ENCODE measurements at regions not wholly inside any gene's neighbourhood (a gene's known extent, or its start where the extent isn't known, plus 50 kb on each side); places are given as distances from the start of the nearest gene placed in this dataset.
A peak's percentile ranks its signal among the peaks of the same experiment; 100 is the strongest.

DNA sequence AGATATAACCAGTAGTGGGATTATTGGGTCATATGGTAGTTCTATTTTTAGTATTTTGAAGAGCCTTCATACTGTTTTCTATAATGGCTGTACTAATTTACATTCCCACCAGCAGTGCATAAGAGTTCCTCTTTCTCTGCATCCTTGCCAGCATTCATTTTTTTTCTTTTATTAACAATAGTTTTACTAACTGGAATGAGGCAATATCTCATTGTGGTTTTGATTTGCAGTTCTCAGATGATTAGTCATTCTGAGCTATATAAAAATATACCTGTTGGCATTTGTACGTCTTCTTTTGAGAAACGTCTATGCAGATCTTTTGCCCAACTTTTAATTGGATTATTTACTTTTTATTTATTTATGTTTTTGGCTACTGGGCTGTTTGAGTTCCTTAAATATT is 1579.3 kb upstream of the CDH6 start:
- H3K36me3 ChIP-seq (ENCODE audit: control insufficient read depth, insufficient read depth, low read length), result no peaks in the 10 kb centered on the region
- FAIRE-seq (no peak), DNase-seq (ENCODE audit: low read depth) (peak; percentile 1)
- no peaks in the 10 kb centered on the region for H3K27me3 ChIP-seq (ENCODE audit: control insufficient read depth, insufficient read depth, low read length)
- no peak overlapping the region for H3K4me3 ChIP-seq (ENCODE audit: low read depth, low read length)
- TF ChIP-seq, protein P1, sequence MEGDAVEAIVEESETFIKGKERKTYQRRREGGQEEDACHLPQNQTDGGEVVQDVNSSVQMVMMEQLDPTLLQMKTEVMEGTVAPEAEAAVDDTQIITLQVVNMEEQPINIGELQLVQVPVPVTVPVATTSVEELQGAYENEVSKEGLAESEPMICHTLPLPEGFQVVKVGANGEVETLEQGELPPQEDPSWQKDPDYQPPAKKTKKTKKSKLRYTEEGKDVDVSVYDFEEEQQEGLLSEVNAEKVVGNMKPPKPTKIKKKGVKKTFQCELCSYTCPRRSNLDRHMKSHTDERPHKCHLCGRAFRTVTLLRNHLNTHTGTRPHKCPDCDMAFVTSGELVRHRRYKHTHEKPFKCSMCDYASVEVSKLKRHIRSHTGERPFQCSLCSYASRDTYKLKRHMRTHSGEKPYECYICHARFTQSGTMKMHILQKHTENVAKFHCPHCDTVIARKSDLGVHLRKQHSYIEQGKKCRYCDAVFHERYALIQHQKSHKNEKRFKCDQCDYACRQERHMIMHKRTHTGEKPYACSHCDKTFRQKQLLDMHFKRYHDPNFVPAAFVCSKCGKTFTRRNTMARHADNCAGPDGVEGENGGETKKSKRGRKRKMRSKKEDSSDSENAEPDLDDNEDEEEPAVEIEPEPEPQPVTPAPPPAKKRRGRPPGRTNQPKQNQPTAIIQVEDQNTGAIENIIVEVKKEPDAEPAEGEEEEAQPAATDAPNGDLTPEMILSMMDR (IDR thresholded peaks at IDR 0.05; ENCODE audit: insufficient read depth, low read length, severe bottlenecking), result no peak

DNA sequence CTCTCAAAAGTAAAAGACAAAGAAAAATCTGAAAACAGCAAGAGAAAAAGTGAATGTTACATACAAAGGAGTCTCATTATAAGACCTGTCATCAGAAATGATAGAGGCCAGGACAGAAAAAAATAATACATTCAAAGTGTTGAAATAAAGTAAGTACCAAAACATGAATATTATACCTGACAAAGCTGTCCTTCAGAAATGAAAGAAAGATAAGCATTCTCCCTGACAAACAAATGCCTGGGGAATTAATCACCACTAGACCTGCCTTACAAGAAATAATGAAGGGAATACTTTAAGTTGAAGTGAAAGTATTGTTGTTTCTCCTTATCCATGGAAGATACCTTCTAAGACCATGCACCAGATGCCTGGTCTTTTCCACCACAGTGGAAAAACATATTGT is 1605.2 kb upstream of the CDH6 start:
- FAIRE-seq (no peak), DNase-seq (ENCODE audit: low read depth) (peak; percentile 8)
- TF ChIP-seq, protein P1 (IDR thresholded peaks at IDR 0.05; ENCODE audit: insufficient read depth, low read length, severe bottlenecking), result no peak

DNA sequence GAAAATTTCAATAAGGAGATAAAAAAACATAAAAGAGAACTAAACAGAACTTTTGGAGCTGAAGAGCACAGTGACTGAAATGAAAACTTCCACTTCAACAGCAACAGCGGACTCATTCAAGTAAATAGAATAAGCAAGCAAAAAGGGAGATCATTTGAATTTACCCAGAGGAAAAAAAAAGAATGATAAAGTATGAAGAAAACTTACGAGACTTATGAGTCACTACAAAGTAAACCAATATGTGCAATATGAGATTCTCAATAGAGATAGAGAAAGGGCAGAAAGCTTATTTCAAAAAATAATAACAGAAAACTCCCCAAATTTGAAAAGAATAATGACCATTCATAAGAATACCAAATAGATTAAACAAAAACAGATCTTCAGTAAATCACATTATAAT is 1605.7 kb upstream of the CDH6 start:
- H3K27me3 ChIP-seq (ENCODE audit: control insufficient read depth, insufficient read depth, low read length), result no peaks in the 10 kb centered on the region
- H3K36me3 ChIP-seq (ENCODE audit: control insufficient read depth, insufficient read depth, low read length), result no peaks in the 10 kb centered on the region
- no peak overlapping the region for H3K4me3 ChIP-seq (ENCODE audit: low read depth, low read length)
- TF ChIP-seq, protein P1 (IDR thresholded peaks at IDR 0.05; ENCODE audit: insufficient read depth, low read length, severe bottlenecking), result no peak
- DNase-seq (ENCODE audit: low read depth), result peak; percentile 0
- FAIRE-seq, result no peak

More for the DNA sequence above, 1605.2 kb upstream of the CDH6 start:
- no peak overlapping the region for H3K4me3 ChIP-seq (ENCODE audit: low read depth, low read length)
- H3K36me3 ChIP-seq (ENCODE audit: control insufficient read depth, insufficient read depth, low read length), result no peaks in the 10 kb centered on the region
- H3K27me3 ChIP-seq (ENCODE audit: control insufficient read depth, insufficient read depth, low read length), result no peaks in the 10 kb centered on the region

DNA sequence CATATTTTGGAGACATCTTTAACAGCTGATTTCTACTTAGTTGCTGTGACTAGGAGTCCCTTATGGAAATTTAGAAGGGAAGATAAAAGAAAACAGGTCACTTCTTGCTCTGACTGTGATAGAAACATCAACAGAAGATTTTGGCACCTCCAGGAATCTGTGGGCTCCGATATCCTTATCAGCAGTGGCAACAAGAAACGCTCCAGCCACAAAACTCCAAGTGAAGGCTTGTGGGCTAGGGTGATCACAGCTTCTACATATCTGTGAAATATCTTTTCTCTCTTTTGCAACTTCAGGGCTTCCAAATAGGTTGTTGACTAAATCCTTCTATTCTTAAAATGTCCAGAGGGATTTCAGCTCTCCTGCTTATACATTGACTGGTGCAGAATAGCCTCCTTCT is 1625.5 kb upstream of the CDH6 start:
- DNase-seq (ENCODE audit: low read depth), result no peak
- Histone ChIP-seq H3K36me3 (ENCODE audit: control insufficient read depth, insufficient read depth, low read length) (no peaks in the 10 kb centered on the region), H3K27me3 (ENCODE audit: control insufficient read depth, insufficient read depth, low read length) (no peaks in the 10 kb centered on the region), H3K4me3 (ENCODE audit: low read depth, low read length) (no peak overlapping the region)
- no peak for FAIRE-seq
- TF ChIP-seq, protein P1 (IDR thresholded peaks at IDR 0.05; ENCODE audit: insufficient read depth, low read length, severe bottlenecking), result no peak

DNA sequence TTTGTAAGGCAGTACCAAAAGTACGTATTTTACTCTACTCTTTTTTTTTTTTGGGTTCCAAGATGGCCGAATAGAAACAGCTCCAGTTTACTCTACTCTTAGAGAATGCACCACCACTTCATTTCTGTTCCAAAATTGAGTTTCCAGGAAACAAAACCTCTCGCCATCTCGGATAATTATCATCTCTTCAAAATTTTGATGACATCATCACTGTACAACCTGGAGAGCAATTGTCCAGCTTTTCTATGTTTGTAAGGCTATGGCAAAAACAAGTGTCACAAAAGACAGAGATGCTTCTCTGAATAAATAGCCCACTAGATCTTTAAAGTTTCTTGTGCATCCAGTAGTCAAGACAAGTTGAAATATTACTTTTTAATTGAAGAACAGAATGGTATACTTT is 1631.9 kb upstream of the CDH6 start:
- no peaks in the 10 kb centered on the region for H3K36me3 ChIP-seq (ENCODE audit: control insufficient read depth, insufficient read depth, low read length)
- H3K27me3 ChIP-seq (ENCODE audit: control insufficient read depth, insufficient read depth, low read length), result no peaks in the 10 kb centered on the region
- no peak overlapping the region for H3K4me3 ChIP-seq (ENCODE audit: low read depth, low read length)
- no peak for DNase-seq (ENCODE audit: low read depth)
- TF ChIP-seq, protein P1 (IDR thresholded peaks at IDR 0.05; ENCODE audit: insufficient read depth, low read length, severe bottlenecking), result no peak
- no peak for FAIRE-seq

DNA sequence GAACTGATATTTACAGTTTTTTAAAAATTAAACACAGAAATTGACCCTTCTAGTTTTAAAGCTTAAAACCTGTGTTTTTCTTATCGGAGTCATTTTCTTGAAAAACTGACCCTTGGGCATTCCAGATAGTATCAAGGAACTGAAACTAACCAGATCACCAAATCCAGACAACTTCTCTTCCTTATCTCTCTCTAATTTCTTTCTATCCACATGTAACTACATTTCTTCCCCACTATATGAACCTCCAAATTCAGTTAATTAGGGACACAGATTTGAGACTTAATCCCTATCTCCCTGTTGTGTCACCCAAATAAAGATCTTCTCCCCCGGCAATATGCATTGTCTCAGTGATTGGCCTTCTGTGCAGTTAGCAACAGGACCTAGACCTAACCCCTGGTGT is 1643.0 kb upstream of the CDH6 start:
- Histone ChIP-seq H3K36me3 (ENCODE audit: control insufficient read depth, insufficient read depth, low read length) (no peaks in the 10 kb centered on the region), H3K4me3 (ENCODE audit: low read depth, low read length) (no peak overlapping the region), H3K27me3 (ENCODE audit: control insufficient read depth, insufficient read depth, low read length) (no peaks in the 10 kb centered on the region)
- FAIRE-seq (no peak), DNase-seq (ENCODE audit: low read depth) (no peak)
- TF ChIP-seq, protein P1 (IDR thresholded peaks at IDR 0.05; ENCODE audit: insufficient read depth, low read length, severe bottlenecking), result no peak
